Cardiac fibroblast (primary cell): ENCODE measurements at regions not wholly inside any gene's neighbourhood (a gene's known extent, or its start where the extent isn't known, plus 50 kb on each side); places are given as distances from the start of the nearest gene placed in this dataset.
A peak's percentile ranks its signal among the peaks of the same experiment; 100 is the strongest.
"Not testable (repeated sequence)": the region's sequence is repeated elsewhere in the genome, so short reads cannot be mapped to it uniquely, and the experiment has no call there.

ENCODE experiments used
- DNase-seq, 2 donors: peaks; one replicate each; pipeline versions ENCODE4 v3.0.0 to v3.0.0-alpha.2; 2010; ENCODE audit warnings: low read depth in 2 of 2
- H3K4me3 ChIP-seq, 2 donors: replicated peaks in 1 of 2; 1 replicate in 1 of 2; 2 replicates in 1 of 2; pipeline ENCODE4 v1.5.1; 2011; ENCODE audit warnings: low read depth in 2 of 2, low read length in 2 of 2, mild to moderate bottlenecking in 2 of 2, moderate library complexity in 1 of 2
- CTCF ChIP-seq: IDR thresholded peaks from one replicate; pipeline ENCODE4 v1.5.1; 2011; ENCODE audit warnings: low read depth, mild to moderate bottlenecking, low read length, inconsistent platforms

GRCh38 chr20:30811885-30812671, 445.4 kb upstream of the DEFB115 start:
- H3K4me3 ChIP-seq: peak overlapping the region in 1 of 2 donors; percentile 14
- DNase-seq: peak; percentile 25 to 57
- TF ChIP-seq CTCF: no peak

- H3K4me3 ChIP-seq: no peak overlapping the region
- TF ChIP-seq CTCF: no peak
- no peak for DNase-seq
Observed at GRCh38 chr20:30812739-30813411, 444.6 kb upstream of the DEFB115 start.

- not testable (repeated sequence) for H3K4me3 ChIP-seq, DNase-seq
Observed at GRCh38 chr20:30813412-30814311, 443.8 kb upstream of the DEFB115 start.

- H3K4me3 ChIP-seq, DNase-seq: not testable (repeated sequence)
Observed at GRCh38 chr20:30814312-30814639, 443.2 kb upstream of the DEFB115 start.

- not testable (repeated sequence) for DNase-seq, H3K4me3 ChIP-seq
Observed at GRCh38 chr20:30815027-30815576, 442.4 kb upstream of the DEFB115 start.

GRCh38 chr20:30815577-30816181, 441.8 kb upstream of the DEFB115 start:
- no peak for DNase-seq
- H3K4me3 ChIP-seq: no peak overlapping the region
- TF ChIP-seq CTCF: no peak

- peak; percentile 30 to 31 for DNase-seq
- no peak overlapping the region for H3K4me3 ChIP-seq
- TF ChIP-seq CTCF: no peak
Observed at GRCh38 chr20:30816182-30816645, 441.2 kb upstream of the DEFB115 start.

GRCh38 chr20:30821615-30822014, 435.8 kb upstream of the DEFB115 start:
- peak in 1 of 2 donors; percentile 35 for DNase-seq

GRCh38 chr20:30824666-30825065, 432.8 kb upstream of the DEFB115 start:
- not testable (repeated sequence) for DNase-seq, H3K4me3 ChIP-seq

More at GRCh38 chr20:30821615-30822014, 435.8 kb upstream of the DEFB115 start:
- H3K4me3 ChIP-seq: not testable (repeated sequence)

- not testable (repeated sequence) for DNase-seq, H3K4me3 ChIP-seq
Observed at GRCh38 chr20:30845923-30846322, 411.5 kb upstream of the DEFB115 start.

- H3K4me3 ChIP-seq, DNase-seq: not testable (repeated sequence)
Observed at GRCh38 chr20:30868271-30868670, 389.2 kb upstream of the DEFB115 start.

- not testable (repeated sequence) for H3K4me3 ChIP-seq, DNase-seq
Observed at GRCh38 chr20:30871127-30871526, 386.3 kb upstream of the DEFB115 start.
